GM12872 (cell line): ENCODE measurements at regions not wholly inside any gene's neighbourhood (a gene's known extent, or its start where the extent isn't known, plus 50 kb on each side); places are given as distances from the start of the nearest gene placed in this dataset.

ENCODE experiments used
- CTCF ChIP-seq: IDR thresholded peaks from 3 replicates; pipeline ENCODE4 v1.5.1; 2011; ENCODE audit warnings: low read depth, mild to moderate bottlenecking, low read length, moderate library complexity; ENCODE audit not compliant: insufficient read depth

GRCh38 chr1:103469801-103470200, 55.7 kb upstream of the RNPC3 start:
- no peak for TF ChIP-seq CTCF

GRCh38 chr1:103467100-103467499, 58.4 kb upstream of the RNPC3 start:
- TF ChIP-seq CTCF = no peak

GRCh38 chr1:103461161-103462105, 64.1 kb upstream of the RNPC3 start:
- peak; percentile 38; the same call in 2 of the 3 replicates for TF ChIP-seq CTCF

GRCh38 chr1:103460511-103460910, 65.0 kb upstream of the RNPC3 start:
- TF ChIP-seq CTCF = no peak

- no peak for TF ChIP-seq CTCF
Measured at GRCh38 chr1:103459346-103459745, 66.2 kb upstream of the RNPC3 start.

- TF ChIP-seq CTCF = no peak
Measured at GRCh38 chr1:103457886-103458455, 67.5 kb upstream of the RNPC3 start.

GRCh38 chr1:103448560-103448959, 76.9 kb upstream of the RNPC3 start:
- TF ChIP-seq CTCF = no peak
